ENCODE measurements at regions not wholly inside any gene's neighbourhood (a gene's known extent, or its start where the extent isn't known, plus 50 kb on each side); places are given as distances from the start of the nearest gene placed in this dataset.

- H3K27ac ChIP-seq: no peak overlapping the region
- H3K36me3 ChIP-seq: no peaks in the 10 kb centered on the region
- H3K4me1 ChIP-seq: no peaks in the 10 kb centered on the region
- no peak for DNase-seq
- TF ChIP-seq POLR2A (IDR thresholded peaks at IDR 0.05) (no peak), POLR2AphosphoS5 (IDR thresholded peaks at IDR 0.05) (no peak), CTCF (IDR thresholded peaks at IDR 0.05 in 8 of 11, conservative IDR thresholded peaks at IDR 0.05 in 3 of 11) (no peak)
- intact Hi-C loops (cut with DNase I; ENCODE audit: low total_unique reads): no loop called here
- peaks cover 9 to 65% (median 43%) of the 10 kb centered on the region in 8 donors for H3K9me3 ChIP-seq
- no peak overlapping the region for H3K4me3 ChIP-seq
- H3K27me3 ChIP-seq (replicated peaks in 1 of 7): peaks cover 0 to 1% (median 0%) of the 10 kb centered on the region in 7 donors
- WGBS, 5 donors: 84 to 88% (median 87%) methylated on average over 5 of the region's 5 CpGs
Observed at GRCh38 chr10:121005948-121006587, 154.9 kb downstream of the WDR11 start.

- TF ChIP-seq POLR2AphosphoS5 (IDR thresholded peaks at IDR 0.05): no peak
- TF ChIP-seq CTCF (IDR thresholded peaks at IDR 0.05 in 8 of 11, conservative IDR thresholded peaks at IDR 0.05 in 3 of 11): no peak
- no peak for TF ChIP-seq POLR2A (IDR thresholded peaks at IDR 0.05)
- Histone ChIP-seq H3K27me3 (replicated peaks in 1 of 7) (peaks cover 0 to 4% (median 0%) of the 10 kb centered on the region in 7 donors), H3K27ac (no peak overlapping the region), H3K36me3 (no peaks in the 10 kb centered on the region), H3K9me3 (peaks cover 9 to 68% (median 43%) of the 10 kb centered on the region in 8 donors), H3K4me1 (no peaks in the 10 kb centered on the region), H3K4me3 (no peak overlapping the region)
- intact Hi-C loops (cut with DNase I; ENCODE audit: low total_unique reads): no loop called here
- 79 to 93% (median 83%) methylated on average over 2 of the region's 2 CpGs for WGBS, 5 donors
- no peak for DNase-seq
Observed at GRCh38 chr10:121007264-121007663, 156.1 kb downstream of the WDR11 start.

GRCh38 chr10:121015916-121016315, 164.8 kb downstream of the WDR11 start:
- TF ChIP-seq CTCF (IDR thresholded peaks at IDR 0.05 in 8 of 11, conservative IDR thresholded peaks at IDR 0.05 in 3 of 11): no peak
- no peak for TF ChIP-seq POLR2AphosphoS5 (IDR thresholded peaks at IDR 0.05)
- no peak for TF ChIP-seq POLR2A (IDR thresholded peaks at IDR 0.05)
- H3K27ac ChIP-seq: no peak overlapping the region
- no peaks in the 10 kb centered on the region for H3K4me1 ChIP-seq
- intact Hi-C loops (cut with DNase I; ENCODE audit: low total_unique reads): no loop called here
- peaks cover 0 to 32% (median 13%) of the 10 kb centered on the region in 8 donors for H3K9me3 ChIP-seq
- H3K27me3 ChIP-seq (replicated peaks in 1 of 7): peaks cover 0 to 4% (median 0%) of the 10 kb centered on the region in 7 donors
- H3K36me3 ChIP-seq: no peaks in the 10 kb centered on the region
- no peak for DNase-seq
- WGBS, 5 donors: 80 to 90% (median 88%) methylated on average over 3 of the region's 3 CpGs
- no peak overlapping the region for H3K4me3 ChIP-seq

GRCh38 chr10:121024905-121025584, 173.9 kb downstream of the WDR11 start:
- 63 to 80% (median 68%) methylated on average over 7 to 8 of the region's 8 CpGs for WGBS, 5 donors
- TF ChIP-seq POLR2A (IDR thresholded peaks at IDR 0.05) (no peak), POLR2AphosphoS5 (IDR thresholded peaks at IDR 0.05) (no peak), CTCF (IDR thresholded peaks at IDR 0.05 in 8 of 11, conservative IDR thresholded peaks at IDR 0.05 in 3 of 11) (no peak)
- Histone ChIP-seq H3K9me3 (peaks cover 0 to 3% (median 0%) of the 10 kb centered on the region in 8 donors), H3K4me1 (peaks cover 0 to 5% (median 0%) of the 10 kb centered on the region in 6 donors), H3K36me3 (no peaks in the 10 kb centered on the region), H3K27ac (peak overlapping the region in 2 of 8 donors; percentile 10 to 44), H3K4me3 (no peak overlapping the region), H3K27me3 (replicated peaks in 1 of 7) (peaks cover 0 to 4% (median 0%) of the 10 kb centered on the region in 7 donors)
- DNase-seq: no peak
- intact Hi-C loops (cut with DNase I; ENCODE audit: low total_unique reads): no loop called here
